ENCODE measurements at regions not wholly inside any gene's neighbourhood (a gene's known extent, or its start where the extent isn't known, plus 50 kb on each side); places are given as distances from the start of the nearest gene placed in this dataset.

DNA sequence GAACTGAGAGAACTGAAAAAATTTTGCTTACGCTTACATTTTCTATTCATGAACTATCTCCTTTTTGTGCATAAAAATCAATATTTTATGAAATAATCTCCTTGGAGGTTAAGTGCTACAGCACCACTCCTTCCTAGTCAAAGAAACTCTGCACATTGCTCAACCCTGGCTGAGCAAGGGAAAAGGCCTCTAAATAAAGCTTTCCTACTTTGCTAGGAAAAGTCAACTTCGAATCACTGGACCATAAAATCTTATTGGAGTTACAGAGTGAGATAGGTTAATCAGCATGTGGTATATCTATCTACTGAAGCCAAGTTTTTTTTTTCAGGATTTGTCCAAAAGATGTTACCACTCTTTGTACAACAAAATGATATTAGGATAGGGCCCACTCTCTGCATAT lies 57.5 kb upstream of the HMGB1 start:
- TF ChIP-seq CTCF (IDR thresholded peaks at IDR 0.05) (no peak), EZH2 (IDR thresholded peaks at IDR 0.05; ENCODE audit: borderline replicate concordance, insufficient read depth, low read depth, low read length, poor library complexity, severe bottlenecking) (no peak)

All from B cell (primary cell).